MM.1S (cell line): ENCODE measurements at regions not wholly inside any gene's neighbourhood (a gene's known extent, or its start where the extent isn't known, plus 50 kb on each side); places are given as distances from the start of the nearest gene placed in this dataset.

Source experiments
- EZH2 ChIP-seq: fragments of 300-600 bp; sonication (generic); optimal IDR thresholded peaks from 2 replicates; pipeline ENCODE3; 2017; ENCODE audit warnings: low read depth, mild to moderate bottlenecking, antibody characterized with exemption, low read length, mixed read lengths
- TF ChIP-seq, protein P1 (sequence below): fragments of 300-600 bp; sonication (generic); IDR thresholded peaks from 2 replicates; pipeline ENCODE4 v1.5.1; 2016; ENCODE audit warnings: antibody characterized with exemption, low read length, mixed read lengths

DNA sequence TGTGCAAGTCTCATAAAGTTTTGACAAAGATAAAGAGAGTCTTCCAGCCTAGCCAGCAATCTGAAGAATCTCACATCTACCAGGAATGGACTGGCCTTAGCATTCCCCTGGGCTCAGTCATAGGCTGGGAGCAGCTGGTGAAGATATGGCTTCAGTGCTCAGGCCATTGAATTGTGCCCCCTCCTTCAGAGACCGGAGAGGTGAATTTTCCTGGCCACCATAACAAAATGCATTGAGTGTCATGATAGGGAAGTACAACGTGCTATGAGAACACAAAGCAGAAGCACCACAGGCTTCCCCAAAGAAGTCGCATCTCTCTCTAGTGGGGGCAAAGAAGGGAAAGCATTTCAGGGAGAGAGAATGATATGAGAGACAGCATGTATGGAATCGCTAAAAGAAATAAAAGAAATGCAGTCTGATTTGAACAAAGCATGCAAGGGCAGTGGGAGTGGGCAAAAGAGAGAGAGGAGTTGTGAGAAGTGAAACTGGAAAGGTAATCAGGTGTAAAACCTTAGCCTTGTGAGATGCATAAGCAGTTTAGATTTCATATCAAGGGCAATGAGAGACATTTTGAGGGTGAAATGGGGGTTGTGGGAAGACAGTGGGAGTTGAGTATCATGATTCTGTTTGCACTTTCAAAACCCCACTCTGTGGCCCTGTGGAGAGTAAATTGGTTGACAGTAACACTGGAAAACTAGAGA, 57.1 kb upstream of the NMUR2 start:
- TF ChIP-seq, protein P1, sequence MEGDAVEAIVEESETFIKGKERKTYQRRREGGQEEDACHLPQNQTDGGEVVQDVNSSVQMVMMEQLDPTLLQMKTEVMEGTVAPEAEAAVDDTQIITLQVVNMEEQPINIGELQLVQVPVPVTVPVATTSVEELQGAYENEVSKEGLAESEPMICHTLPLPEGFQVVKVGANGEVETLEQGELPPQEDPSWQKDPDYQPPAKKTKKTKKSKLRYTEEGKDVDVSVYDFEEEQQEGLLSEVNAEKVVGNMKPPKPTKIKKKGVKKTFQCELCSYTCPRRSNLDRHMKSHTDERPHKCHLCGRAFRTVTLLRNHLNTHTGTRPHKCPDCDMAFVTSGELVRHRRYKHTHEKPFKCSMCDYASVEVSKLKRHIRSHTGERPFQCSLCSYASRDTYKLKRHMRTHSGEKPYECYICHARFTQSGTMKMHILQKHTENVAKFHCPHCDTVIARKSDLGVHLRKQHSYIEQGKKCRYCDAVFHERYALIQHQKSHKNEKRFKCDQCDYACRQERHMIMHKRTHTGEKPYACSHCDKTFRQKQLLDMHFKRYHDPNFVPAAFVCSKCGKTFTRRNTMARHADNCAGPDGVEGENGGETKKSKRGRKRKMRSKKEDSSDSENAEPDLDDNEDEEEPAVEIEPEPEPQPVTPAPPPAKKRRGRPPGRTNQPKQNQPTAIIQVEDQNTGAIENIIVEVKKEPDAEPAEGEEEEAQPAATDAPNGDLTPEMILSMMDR: no peak
- no peak for TF ChIP-seq EZH2
